GM23338 (cell line): ENCODE measurements at regions not wholly inside any gene's neighbourhood (a gene's known extent, or its start where the extent isn't known, plus 50 kb on each side); places are given as distances from the start of the nearest gene placed in this dataset.

Experiments
- ATAC-seq: fragments of 200-7000 bp; cut with Tn5 transposase; 3 replicates; pipeline ENCODE4 v1.9.1; 2020
- DNase-seq: peaks from one replicate; pipeline ENCODE4 v3.0.0-alpha.2; 2015; ENCODE audit warnings: low spot score
- H2AFZ ChIP-seq: fragments of 200-600 bp; sonication (generic); 2 replicates; pipeline ENCODE4 v1.8.0; 2016; ENCODE audit warnings: antibody characterized with exemption, mild to moderate bottlenecking, moderate library complexity
- H3F3A ChIP-seq: fragments of 200-600 bp; sonication (generic); replicated peaks from 2 replicates; pipeline ENCODE4 v1.8.0; 2017; ENCODE audit warnings: antibody characterized with exemption, mixed run types, low read depth
- H3K27ac ChIP-seq: fragments of 200-600 bp; sonication (generic); 2 replicates; pipeline ENCODE4 v1.6.1; 2016; ENCODE audit warnings: low read depth
- H3K27me3 ChIP-seq: fragments of 200-600 bp; sonication (generic); 2 replicates; pipeline ENCODE4 v1.8.0; 2016; ENCODE audit warnings: mild to moderate bottlenecking, mixed run types, moderate library complexity; ENCODE audit not compliant: insufficient read depth
- H3K36me3 ChIP-seq: fragments of 200-600 bp; sonication (generic); 2 replicates; pipeline ENCODE4 v1.8.0; 2016; ENCODE audit warnings: mild to moderate bottlenecking; ENCODE audit not compliant: insufficient read depth
- H3K4me1 ChIP-seq: fragments of 200-600 bp; sonication (generic); 2 replicates; pipeline ENCODE4 v1.8.0; 2016; ENCODE audit warnings: mild to moderate bottlenecking, moderate library complexity; ENCODE audit not compliant: insufficient read depth
- H3K4me2 ChIP-seq: fragments of 200-600 bp; sonication (generic); 2 replicates; pipeline ENCODE4 v1.7.1; 2017; ENCODE audit warnings: mixed run types
- H3K4me3 ChIP-seq: fragments of 200-600 bp; sonication (generic); 2 replicates; pipeline ENCODE4 v1.6.1; 2016; ENCODE audit warnings: mixed run types
- H3K79me2 ChIP-seq: fragments of 200-600 bp; sonication (generic); replicated peaks from 2 replicates; pipeline ENCODE4 v1.8.0; 2017; ENCODE audit warnings: mild to moderate bottlenecking; ENCODE audit not compliant: insufficient read depth
- H3K9me2 ChIP-seq: fragments of 200-600 bp; sonication (generic); 2 replicates; pipeline ENCODE4 v1.8.0; 2017; ENCODE audit not compliant: insufficient read depth
- H4K20me1 ChIP-seq: fragments of 200-600 bp; sonication (generic); replicated peaks from 2 replicates; pipeline ENCODE4 v1.8.0; 2017; ENCODE audit warnings: mild to moderate bottlenecking; ENCODE audit not compliant: insufficient read depth
- H3K27ac Mint-ChIP-seq: 2 replicates; pipeline ENCODE4 v1.8.0; 2020; ENCODE audit warnings: inconsistent platforms, mild to moderate bottlenecking, moderate library complexity, mixed read lengths
- H3K27me3 Mint-ChIP-seq: 3 replicates; pipeline ENCODE4 v1.8.0; 2022; ENCODE audit warnings: low read depth, mild to moderate bottlenecking, moderate library complexity, mixed read lengths, inconsistent platforms; ENCODE audit not compliant: insufficient read depth, poor library complexity
- H3K36me3 Mint-ChIP-seq: 3 replicates; pipeline ENCODE4 v1.8.0; 2021; ENCODE audit warnings: low read depth, mild to moderate bottlenecking, inconsistent platforms, moderate library complexity, mixed read lengths
- H3K4me1 Mint-ChIP-seq: 3 replicates; pipeline ENCODE4 v1.8.0; 2020; ENCODE audit warnings: mild to moderate bottlenecking, inconsistent platforms, mixed read lengths
- H3K4me3 Mint-ChIP-seq: 3 replicates; pipeline ENCODE4 v1.8.0; 2021; ENCODE audit warnings: moderate library complexity, mild to moderate bottlenecking, inconsistent platforms, mixed read lengths
- H3K9me3 Mint-ChIP-seq: 3 replicates; pipeline ENCODE4 v1.8.0; 2020; ENCODE audit warnings: moderate library complexity, mild to moderate bottlenecking, inconsistent platforms, mixed read lengths
- CREB1 ChIP-seq: fragments of 250-450 bp; sonication (Bioruptor Pico); IDR thresholded peaks from 2 replicates; pipeline ENCODE4 v1.5.0; 2020; ENCODE audit warnings: low read depth, mild to moderate bottlenecking, moderate library complexity
- CTCF ChIP-seq, 2 experiments: fragments of 200-600 bp in 1 of 2; sonication (generic) in 1 of 2; conservative IDR thresholded peaks; 2 replicates each; pipeline versions ENCODE4 v1.5.1 to v1.6.1; 2016 to 2017; ENCODE audit warnings: antibody characterized with exemption in 2 of 2, low read depth in 2 of 2, mild to moderate bottlenecking in 2 of 2, moderate library complexity in 1 of 2
- ETS1 ChIP-seq: IDR thresholded peaks from 2 replicates; pipeline ENCODE4 v1.6.1; 2016; ENCODE audit warnings: antibody characterized with exemption
- EZH2 ChIP-seq: fragments of 200-600 bp; sonication (generic); IDR thresholded peaks from one replicate; pipeline ENCODE4 v1.8.0; 2017; ENCODE audit warnings: antibody characterized with exemption, mild to moderate bottlenecking, low read depth; ENCODE audit not compliant: unreplicated experiment
- EZH2phosphoT487 ChIP-seq: fragments of 200-600 bp; sonication (generic); IDR thresholded peaks from one replicate; pipeline ENCODE4 v1.8.1; 2018; ENCODE audit warnings: antibody characterized with exemption; ENCODE audit not compliant: unreplicated experiment
- JUNB ChIP-seq: IDR thresholded peaks from one replicate; pipeline ENCODE4 v1.6.1; 2016; ENCODE audit warnings: antibody characterized with exemption; ENCODE audit not compliant: unreplicated experiment
- NANOG ChIP-seq: IDR thresholded peaks from 2 replicates; pipeline ENCODE4 v1.6.1; 2016; ENCODE audit warnings: antibody characterized with exemption, borderline replicate concordance
- POLR2AphosphoS5 ChIP-seq: IDR thresholded peaks from 2 replicates; pipeline ENCODE4 v1.6.1; 2016; ENCODE audit warnings: antibody characterized with exemption, low read depth
- REST ChIP-seq: IDR thresholded peaks from one replicate; pipeline ENCODE4 v1.6.1; 2018; ENCODE audit warnings: antibody characterized with exemption; ENCODE audit not compliant: unreplicated experiment
- STAT1 ChIP-seq: IDR thresholded peaks from one replicate; pipeline ENCODE4 v1.6.1; 2016; ENCODE audit warnings: antibody characterized with exemption; ENCODE audit not compliant: unreplicated experiment
- ZNF114 ChIP-seq: fragments of 250-450 bp; sonication (Bioruptor Pico); IDR thresholded peaks from 2 replicates; pipeline ENCODE4 v1.5.0; 2020; ENCODE audit warnings: mild to moderate bottlenecking, moderate library complexity
- ZNF331 ChIP-seq: fragments of 250-450 bp; sonication (Bioruptor Pico); IDR thresholded peaks from 2 replicates; pipeline ENCODE4 v1.5.0; 2020; ENCODE audit warnings: low read depth, mild to moderate bottlenecking, moderate library complexity
- TF ChIP-seq, protein P1 (sequence below): fragments of 250-450 bp; sonication (Bioruptor Pico); IDR thresholded peaks from 2 replicates; pipeline ENCODE4 v1.5.0; 2020; ENCODE audit warnings: mild to moderate bottlenecking, moderate library complexity

DNA sequence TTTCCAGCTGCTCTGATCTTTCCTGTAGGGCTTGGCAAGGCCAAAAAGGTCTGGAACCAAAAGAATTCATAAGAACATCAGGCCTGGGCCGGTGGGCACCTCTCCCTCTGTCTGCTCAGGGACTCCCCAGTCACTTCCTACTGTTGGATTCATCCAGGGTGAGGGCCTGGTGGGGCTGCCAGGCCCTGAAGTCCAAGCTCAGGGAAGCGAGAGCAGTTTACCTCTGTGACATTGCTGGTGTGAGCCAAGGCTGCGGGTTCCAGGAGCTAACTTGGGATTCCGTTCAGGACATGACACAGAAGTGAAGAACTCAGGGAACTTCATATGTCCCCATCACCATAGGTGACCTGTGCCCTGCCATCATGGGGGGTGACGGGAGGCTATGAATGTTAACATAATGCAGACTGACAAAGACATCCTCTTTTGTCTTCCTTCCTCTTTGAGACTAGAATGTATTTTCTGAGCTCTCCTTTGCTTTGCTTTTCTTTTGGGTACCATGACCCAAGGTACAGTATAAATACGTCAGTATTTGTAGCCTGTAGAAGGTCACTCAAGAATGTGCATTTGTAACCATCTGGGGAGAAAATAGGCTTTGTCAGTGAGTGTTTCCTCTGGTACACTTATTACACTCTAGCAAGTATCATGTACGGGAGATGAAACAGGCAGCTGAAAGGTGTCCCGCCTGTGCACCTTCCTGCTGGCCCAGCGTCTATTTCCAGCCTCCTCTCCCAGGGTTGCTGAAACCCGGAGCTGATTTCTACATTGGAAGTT, 130.5 kb upstream of the SLC1A4 start:
- no peak for DNase-seq
- Histone ChIP-seq H3K9me2 (no peaks in the 10 kb centered on the region), H3K27ac (no peak overlapping the region), H2AFZ (peak overlapping the region; percentile 99), H3K27me3 (peaks cover 55% of the 10 kb centered on the region), H3K79me2 (no peaks in the 10 kb centered on the region), H3K4me3 (peak overlapping the region; percentile 64), H3F3A (no peaks in the 10 kb centered on the region), H3K36me3 (no peaks in the 10 kb centered on the region), H3K4me1 (peaks cover 34% of the 10 kb centered on the region), H3K4me2 (peak overlapping the region; percentile 92), H4K20me1 (no peaks in the 10 kb centered on the region)
- Mint-ChIP-seq H3K27me3 (peaks cover 13% of the 10 kb centered on the region), H3K36me3 (no peaks in the 10 kb centered on the region), H3K4me1 (peaks cover 24% of the 10 kb centered on the region), H3K27ac (no peak overlapping the region), H3K4me3 (peak overlapping the region; percentile 66), H3K9me3 (no peaks in the 10 kb centered on the region)
- TF ChIP-seq CTCF (conservative IDR thresholded peaks at IDR 0.05; ENCODE audit: low read depth in 2 of 2) (no peak), NANOG (no peak), POLR2AphosphoS5 (no peak), EZH2phosphoT487 (no peak), ZNF331 (no peak), REST (no peak), JUNB (no peak), EZH2 (no peak), CREB1 (no peak), ETS1 (no peak), STAT1 (no peak), ZNF114 (CRISPR knock-in tag) (no peak)
- TF ChIP-seq, protein P1, sequence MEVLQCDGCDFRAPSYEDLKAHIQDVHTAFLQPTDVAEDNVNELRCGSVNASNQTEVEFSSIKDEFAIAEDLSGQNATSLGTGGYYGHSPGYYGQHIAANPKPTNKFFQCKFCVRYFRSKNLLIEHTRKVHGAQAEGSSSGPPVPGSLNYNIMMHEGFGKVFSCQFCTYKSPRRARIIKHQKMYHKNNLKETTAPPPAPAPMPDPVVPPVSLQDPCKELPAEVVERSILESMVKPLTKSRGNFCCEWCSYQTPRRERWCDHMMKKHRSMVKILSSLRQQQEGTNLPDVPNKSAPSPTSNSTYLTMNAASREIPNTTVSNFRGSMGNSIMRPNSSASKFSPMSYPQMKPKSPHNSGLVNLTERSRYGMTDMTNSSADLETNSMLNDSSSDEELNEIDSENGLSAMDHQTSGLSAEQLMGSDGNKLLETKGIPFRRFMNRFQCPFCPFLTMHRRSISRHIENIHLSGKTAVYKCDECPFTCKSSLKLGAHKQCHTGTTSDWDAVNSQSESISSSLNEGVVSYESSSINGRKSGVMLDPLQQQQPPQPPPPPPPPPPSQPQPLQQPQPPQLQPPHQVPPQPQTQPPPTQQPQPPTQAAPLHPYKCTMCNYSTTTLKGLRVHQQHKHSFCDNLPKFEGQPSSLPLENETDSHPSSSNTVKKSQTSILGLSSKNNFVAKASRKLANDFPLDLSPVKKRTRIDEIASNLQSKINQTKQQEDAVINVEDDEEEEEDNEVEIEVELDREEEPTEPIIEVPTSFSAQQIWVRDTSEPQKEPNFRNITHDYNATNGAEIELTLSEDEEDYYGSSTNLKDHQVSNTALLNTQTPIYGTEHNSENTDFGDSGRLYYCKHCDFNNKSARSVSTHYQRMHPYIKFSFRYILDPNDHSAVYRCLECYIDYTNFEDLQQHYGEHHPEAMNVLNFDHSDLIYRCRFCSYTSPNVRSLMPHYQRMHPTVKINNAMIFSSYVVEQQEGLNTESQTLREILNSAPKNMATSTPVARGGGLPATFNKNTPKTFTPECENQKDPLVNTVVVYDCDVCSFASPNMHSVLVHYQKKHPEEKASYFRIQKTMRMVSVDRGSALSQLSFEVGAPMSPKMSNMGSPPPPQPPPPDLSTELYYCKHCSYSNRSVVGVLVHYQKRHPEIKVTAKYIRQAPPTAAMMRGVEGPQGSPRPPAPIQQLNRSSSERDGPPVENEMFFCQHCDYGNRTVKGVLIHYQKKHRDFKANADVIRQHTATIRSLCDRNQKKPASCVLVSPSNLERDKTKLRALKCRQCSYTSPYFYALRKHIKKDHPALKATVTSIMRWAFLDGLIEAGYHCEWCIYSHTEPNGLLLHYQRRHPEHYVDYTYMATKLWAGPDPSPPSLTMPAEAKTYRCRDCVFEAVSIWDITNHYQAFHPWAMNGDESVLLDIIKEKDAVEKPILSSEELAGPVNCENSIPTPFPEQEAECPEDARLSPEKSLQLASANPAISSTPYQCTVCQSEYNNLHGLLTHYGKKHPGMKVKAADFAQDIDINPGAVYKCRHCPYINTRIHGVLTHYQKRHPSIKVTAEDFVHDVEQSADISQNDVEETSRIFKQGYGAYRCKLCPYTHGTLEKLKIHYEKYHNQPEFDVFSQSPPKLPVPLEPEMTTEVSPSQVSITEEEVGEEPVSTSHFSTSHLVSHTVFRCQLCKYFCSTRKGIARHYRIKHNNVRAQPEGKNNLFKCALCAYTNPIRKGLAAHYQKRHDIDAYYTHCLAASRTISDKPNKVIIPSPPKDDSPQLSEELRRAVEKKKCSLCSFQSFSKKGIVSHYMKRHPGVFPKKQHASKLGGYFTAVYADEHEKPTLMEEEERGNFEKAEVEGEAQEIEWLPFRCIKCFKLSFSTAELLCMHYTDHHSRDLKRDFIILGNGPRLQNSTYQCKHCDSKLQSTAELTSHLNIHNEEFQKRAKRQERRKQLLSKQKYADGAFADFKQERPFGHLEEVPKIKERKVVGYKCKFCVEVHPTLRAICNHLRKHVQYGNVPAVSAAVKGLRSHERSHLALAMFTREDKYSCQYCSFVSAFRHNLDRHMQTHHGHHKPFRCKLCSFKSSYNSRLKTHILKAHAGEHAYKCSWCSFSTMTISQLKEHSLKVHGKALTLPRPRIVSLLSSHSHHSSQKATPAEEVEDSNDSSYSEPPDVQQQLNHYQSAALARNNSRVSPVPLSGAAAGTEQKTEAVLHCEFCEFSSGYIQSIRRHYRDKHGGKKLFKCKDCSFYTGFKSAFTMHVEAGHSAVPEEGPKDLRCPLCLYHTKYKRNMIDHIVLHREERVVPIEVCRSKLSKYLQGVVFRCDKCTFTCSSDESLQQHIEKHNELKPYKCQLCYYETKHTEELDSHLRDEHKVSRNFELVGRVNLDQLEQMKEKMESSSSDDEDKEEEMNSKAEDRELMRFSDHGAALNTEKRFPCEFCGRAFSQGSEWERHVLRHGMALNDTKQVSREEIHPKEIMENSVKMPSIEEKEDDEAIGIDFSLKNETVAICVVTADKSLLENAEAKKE, result no peak
- no peak for ATAC-seq
